Lung microvascular endothelial cell (primary cell): ENCODE measurements at regions not wholly inside any gene's neighbourhood (a gene's known extent, or its start where the extent isn't known, plus 50 kb on each side); places are given as distances from the start of the nearest gene placed in this dataset.

Experiments
- DNase-seq, 2 donors: peaks; one replicate each; pipeline versions ENCODE4 v3.0.0 to v3.0.0-alpha.2; 2010; ENCODE audit warnings: low read depth in 2 of 2

- DNase-seq, result no peak
These were observed 178.0 kb upstream of the BMPER start for GRCh38 chr7:33727315-33727714.

- no peak for DNase-seq
These were observed 176.3 kb upstream of the BMPER start for GRCh38 chr7:33728873-33729551.

- DNase-seq, result no peak
These were observed 175.6 kb upstream of the BMPER start for GRCh38 chr7:33729726-33730125.

GRCh38 chr7:33730958-33731357 lies 174.4 kb upstream of the BMPER start:
- no peak for DNase-seq

GRCh38 chr7:33731912-33732311 lies 173.4 kb upstream of the BMPER start:
- no peak for DNase-seq

GRCh38 chr7:33732462-33732861 lies 172.9 kb upstream of the BMPER start:
- no peak for DNase-seq

GRCh38 chr7:33733870-33734650 lies 171.3 kb upstream of the BMPER start:
- DNase-seq, result no peak

- DNase-seq, result no peak
These were observed 169.9 kb upstream of the BMPER start for GRCh38 chr7:33735403-33735802.

GRCh38 chr7:33736521-33737221 lies 168.7 kb upstream of the BMPER start:
- no peak for DNase-seq

- DNase-seq, result peak in 1 of 2 donors; percentile 38
These were observed 166.9 kb upstream of the BMPER start for GRCh38 chr7:33738260-33738935.

- no peak for DNase-seq
These were observed 166.1 kb upstream of the BMPER start for GRCh38 chr7:33739286-33739685.

GRCh38 chr7:33742521-33742920 lies 162.8 kb upstream of the BMPER start:
- DNase-seq, result no peak

GRCh38 chr7:33742999-33743587 lies 162.2 kb upstream of the BMPER start:
- no peak for DNase-seq

GRCh38 chr7:33743594-33743993 lies 161.7 kb upstream of the BMPER start:
- DNase-seq, result no peak

- peak; percentile 50 to 61 for DNase-seq
These were observed 160.9 kb upstream of the BMPER start for GRCh38 chr7:33744293-33745075.

- peak; percentile 36 to 48 for DNase-seq
These were observed 159.4 kb upstream of the BMPER start for GRCh38 chr7:33745934-33746333.

- peak in 1 of 2 donors; percentile 46 for DNase-seq
These were observed 156.5 kb upstream of the BMPER start for GRCh38 chr7:33748793-33749192.

GRCh38 chr7:33750177-33750576 lies 155.2 kb upstream of the BMPER start:
- DNase-seq, result no peak

- DNase-seq, result no peak
These were observed 153.9 kb upstream of the BMPER start for GRCh38 chr7:33751443-33751842.

GRCh38 chr7:33753881-33754525 lies 151.3 kb upstream of the BMPER start:
- DNase-seq, result no peak
